ENCODE measurements at regions not wholly inside any gene's neighbourhood (a gene's known extent, or its start where the extent isn't known, plus 50 kb on each side); places are given as distances from the start of the nearest gene placed in this dataset.

DNA sequence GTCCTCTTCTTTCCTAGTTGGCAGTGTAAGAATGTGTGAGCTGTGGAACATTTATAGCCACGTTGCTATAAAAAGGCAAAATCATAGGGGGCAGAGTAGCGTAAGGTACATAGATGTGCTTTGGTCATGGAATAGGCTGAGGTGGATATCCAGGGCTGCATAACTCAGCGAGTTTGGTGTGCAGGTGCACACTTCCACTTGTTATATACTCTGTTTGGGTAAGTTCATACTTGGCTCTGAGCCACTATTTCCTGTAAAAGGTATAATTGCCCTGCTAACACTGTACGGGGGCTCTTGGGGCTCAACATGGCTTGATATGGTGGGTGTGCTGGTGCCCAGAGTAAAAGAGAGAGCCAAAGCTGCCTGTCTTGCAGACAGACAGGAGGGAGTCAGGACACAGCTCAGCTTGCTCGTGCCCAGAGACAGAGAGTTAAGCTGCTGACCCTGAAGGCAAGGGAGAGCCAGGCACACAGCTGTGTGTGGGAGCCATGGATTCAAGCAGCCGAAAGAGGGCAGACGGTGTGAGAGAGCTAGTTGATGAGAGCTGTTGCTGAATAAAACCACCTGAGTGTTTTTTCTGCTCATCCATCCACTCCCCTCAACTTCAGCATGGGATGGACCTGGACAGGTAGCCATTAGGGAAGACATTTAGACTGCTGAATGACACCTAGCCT lies 126.7 kb downstream of the DKK1 start:
- no peak for DNase-seq (ENCODE audit: low read depth)

DNA sequence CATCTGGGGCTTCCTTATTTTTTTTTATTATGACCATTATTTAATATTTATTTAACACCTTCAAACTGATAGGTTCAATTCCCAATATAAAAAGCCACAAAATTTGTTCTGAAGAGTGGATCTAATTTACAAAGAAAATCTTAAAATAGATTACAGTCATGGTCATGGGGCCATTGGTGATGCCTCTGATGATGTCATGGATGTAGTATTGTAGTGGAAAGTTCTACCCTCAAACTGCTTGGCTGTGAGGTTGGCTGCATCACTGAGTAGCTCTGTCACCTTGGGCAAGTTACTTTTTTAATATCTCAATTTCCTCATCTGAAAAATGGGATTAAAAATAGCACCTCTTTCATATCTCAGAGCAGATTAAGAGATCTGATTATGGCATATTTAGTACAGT lies 128.5 kb downstream of the DKK1 start:
- DNase-seq (ENCODE audit: low read depth) = no peak

DNA sequence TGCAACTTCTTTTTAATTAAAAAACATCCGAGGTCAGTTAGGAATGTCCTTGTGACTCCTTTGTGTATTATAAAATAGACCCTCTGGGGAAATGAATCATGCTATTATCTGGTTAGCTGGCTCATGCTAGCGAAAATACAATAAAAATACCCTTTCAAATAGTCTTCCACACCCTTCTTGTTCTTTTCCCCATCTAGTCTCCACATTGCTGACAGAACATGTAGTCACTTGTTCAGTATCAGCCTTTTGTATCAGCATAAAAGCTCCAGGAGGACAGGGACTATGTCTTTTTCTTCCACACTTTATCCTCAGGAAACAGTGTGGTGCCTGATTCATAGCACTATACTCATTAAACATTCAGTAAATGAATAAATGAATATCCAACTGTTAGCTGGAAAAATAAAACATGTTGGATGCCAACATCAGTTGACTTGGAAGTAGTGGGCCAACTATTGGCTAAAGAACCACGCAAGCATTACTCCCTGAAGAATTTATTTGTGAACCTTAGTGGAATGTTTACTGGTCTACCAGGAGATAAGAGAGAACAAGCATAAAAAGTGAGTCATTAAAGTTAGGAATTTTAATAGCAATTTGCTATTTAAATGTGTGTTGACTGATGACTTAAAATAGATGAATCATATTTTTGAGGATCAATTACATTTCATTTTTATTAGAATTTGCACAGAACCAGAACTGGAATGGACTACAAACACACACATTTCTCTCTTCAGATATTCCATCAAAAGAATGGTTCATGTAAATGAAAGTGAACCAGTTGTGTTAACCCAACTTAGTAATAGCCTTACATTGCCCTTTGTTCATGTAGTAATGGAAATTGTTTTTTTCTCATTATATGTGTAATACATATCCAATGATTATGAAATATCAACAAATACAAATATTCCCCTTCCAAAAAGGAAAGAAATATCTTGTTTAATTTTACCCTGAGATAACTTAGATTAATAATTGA lies 129.6 kb downstream of the DKK1 start:
- DNase-seq (ENCODE audit: low read depth) = peak; percentile 46

DNA sequence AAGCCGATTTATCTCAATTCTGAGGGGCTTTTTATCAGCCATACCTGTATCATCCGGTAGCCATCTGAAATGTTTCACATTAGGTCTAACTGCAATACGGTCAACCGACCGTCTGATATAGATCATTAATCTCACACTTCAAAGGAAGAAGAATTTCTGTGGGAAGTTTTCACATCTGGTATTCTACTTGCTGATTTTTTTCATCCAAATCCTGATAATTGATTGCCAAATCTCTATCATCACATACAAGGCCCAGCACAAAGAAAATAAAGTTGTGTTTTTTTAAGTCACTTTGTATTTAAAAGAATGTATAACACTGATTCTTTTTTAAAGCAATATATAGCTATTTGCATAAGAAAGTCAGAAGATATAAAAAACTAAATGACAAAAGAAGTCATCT lies 132.3 kb downstream of the DKK1 start:
- DNase-seq (ENCODE audit: low read depth) = no peak

DNA sequence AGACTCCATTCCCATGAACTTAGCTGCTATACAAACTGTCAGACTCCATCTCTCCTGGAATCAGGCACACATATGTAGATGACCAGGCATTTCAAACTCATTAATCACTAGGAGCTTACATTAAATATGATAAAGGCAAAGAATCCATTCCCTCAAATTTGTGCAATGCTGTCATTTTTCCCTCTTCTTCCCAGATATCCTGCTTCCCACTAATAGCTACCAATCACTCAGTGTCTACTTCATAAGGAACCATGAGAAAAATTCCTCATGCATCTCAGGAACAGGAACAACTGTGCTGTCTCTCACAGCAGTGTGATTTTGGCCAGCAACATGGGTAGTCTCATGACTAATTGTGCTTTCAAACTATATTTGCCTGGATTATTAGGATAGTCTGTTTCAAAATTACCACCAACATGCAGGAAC lies 133.9 kb downstream of the DKK1 start:
- DNase-seq (ENCODE audit: low read depth) = no peak

DNA sequence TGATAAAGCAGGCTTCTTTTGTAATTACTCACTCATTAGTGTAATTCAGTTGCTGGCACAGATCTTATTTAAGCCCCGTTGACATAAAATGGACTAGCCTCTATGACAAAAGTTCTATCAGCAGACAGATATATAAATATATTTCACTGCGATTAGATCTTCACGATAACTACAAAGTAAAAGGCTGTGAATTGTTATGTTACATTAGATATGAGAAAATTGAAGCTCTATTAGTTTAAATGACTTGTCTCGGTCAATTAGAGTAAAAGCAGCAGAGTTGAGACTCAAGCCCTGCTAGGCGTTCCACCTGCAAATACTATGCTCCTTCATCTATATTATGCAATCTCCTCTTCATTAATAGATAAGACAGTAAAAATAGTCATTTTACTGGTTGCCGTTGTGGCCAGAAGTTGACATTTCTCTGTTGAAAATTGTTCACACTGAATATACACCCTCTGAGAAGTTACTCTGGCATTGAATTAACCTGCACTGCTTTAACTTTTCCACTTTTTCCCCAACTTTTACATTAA lies 136.7 kb downstream of the DKK1 start:
- DNase-seq (ENCODE audit: low read depth) = no peak

DNA sequence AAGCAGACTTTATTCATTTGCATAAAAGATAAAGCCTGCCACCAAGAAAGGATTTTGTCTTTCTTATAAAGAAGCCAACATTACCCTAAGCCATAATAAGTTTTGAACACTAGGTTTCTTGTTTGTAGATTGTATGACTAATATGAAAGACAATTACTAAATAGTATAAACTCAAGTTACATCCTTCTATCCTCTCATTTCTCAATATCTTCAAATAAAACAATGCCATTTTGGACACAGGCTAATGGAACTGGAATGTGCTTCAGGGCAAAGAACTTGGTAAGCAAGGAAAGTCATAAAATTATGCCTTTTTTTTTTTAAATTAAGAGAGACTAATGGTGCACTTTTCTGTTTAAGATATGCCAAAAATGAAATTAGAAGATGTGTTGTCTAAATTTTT lies 137.7 kb downstream of the DKK1 start:
- DNase-seq (ENCODE audit: low read depth) = no peak

DNA sequence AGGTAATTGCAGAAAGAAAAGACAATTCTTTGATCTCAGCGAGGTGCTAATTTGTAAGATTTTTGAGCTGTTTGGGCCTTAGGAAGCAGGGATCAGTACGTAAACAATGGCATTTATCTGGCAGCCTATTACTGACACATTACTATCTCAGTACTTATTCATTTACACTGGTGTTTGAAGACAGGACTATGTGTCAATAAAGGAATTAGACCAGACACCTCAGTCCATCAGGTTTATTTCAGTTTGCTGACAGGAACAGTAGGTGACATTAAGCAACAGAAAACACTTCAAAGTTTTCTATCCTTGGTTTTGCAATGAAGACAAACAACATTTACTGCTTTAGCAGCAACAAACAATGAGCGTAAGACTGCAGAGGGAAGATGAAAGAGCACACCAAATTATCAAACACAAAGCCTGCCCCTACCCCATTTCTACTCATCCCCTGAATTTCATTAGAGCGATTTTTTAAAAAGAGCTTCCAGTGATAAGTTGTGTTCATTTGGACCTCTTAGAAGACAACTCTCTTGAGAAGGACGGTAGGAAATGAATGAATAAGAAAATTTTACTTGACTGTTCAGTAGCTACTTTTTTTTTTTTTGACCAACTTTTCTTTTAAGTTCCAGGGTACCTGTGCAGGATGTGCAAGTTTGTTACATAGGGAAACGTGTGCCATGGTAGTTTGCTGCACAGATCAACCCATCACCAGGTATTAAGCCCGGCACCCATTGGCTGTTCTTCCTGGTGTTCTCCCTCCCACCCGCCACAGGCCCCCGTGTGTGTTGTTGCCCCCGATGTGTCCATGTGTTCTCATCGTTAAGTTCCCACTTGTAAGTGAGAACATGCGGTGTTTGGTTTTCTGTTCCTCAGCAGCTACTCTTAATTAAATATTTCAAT lies 138.8 kb downstream of the DKK1 start:
- no peak for DNase-seq (ENCODE audit: low read depth)

DNA sequence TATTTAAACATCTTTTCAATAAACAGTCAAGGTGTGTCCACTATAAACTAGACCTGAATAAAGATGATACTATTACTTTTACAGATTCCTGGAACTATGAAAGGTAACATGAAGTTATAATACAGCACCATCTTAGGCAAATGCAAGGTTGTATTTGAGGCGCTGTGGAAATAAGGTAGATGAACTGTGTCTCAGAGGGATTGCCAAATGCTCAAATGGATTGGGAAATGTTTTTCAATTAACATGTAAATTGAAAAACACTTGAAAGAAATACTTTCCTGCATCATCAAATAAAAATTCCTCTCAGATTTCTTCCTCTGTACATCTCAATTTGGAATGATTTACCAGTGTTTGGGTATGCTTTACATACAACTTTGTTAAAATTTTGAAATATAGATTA lies 139.4 kb downstream of the DKK1 start:
- no peak for DNase-seq (ENCODE audit: low read depth)

DNA sequence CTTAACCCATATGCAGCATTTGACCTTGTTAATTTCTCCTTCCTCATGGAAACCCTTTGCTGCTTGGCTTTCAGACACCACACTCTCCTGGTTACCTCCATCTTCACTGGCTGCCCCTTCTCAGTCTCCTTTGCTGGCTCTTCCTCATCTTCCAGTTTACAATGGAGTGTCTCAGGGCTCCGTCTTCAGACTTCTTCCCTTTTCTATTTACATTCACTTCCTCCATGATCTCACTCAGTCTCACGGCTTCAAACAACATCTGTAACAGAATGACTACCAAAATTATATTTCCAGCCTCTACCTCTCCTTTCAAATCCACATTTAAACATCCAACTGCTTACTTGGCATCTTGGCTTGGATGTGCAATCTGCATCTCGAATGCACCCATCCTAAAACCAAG lies 140.4 kb downstream of the DKK1 start:
- DNase-seq (ENCODE audit: low read depth) = no peak

DNA sequence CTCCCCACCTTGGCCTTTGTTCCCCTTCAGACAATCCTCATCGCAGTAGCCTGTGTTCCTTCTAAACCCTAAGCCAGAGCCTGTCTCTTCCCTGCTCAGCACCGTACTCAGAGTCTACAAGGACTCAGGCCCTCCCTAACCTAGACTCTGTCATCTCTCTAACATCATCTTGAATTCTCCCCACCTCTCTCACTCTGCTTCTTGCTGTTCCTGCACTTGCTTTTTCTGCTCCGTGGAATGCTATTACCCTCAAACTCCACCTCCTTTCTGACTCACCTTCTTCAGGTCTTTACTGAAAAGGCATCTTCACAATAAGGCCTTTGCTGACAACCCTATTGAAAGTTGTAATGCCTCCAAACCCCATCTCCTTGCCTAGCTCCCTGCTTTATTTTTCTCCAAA lies 141.0 kb downstream of the DKK1 start:
- DNase-seq (ENCODE audit: low read depth) = no peak

DNA sequence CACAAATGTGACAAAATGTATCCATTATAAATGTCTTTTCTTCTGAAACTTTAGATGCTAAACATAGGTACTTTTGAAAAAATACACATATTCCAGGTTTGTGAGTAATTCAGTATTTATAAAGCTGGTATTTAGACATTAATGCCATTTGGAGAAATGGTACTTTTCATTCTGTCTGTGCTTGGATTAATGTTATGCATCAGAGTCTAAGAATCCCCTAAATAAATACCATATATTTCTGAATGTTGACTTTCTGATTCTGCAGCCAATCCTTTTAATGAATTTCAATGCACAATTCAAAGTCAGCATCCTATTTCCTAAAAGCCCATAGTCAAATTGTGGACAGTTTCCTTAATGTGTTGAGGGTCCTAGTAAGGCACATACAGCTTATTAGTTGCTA lies 145.0 kb downstream of the DKK1 start:
- no peak for DNase-seq (ENCODE audit: low read depth)

DNA sequence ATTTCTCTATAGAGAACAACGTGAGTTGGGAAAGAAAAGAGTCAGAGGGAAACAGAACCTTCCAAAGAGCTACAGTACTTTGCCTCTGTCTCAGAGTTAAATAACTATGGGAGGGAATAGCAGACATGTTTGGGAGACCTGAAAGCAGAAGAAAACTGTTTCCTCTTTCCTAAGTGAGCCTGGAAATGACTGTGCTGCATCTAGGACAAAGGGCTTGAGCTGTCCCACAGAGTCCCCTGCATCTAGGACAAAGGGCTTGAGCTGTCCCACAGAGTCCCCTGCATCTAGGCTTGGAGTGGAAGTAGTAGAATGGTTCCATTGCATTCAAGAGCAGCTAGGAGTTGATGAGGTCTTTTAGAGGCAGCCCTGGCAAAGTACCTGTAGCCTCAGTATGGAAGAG lies 149.7 kb downstream of the DKK1 start:
- no peak for DNase-seq (ENCODE audit: low read depth)

DNA sequence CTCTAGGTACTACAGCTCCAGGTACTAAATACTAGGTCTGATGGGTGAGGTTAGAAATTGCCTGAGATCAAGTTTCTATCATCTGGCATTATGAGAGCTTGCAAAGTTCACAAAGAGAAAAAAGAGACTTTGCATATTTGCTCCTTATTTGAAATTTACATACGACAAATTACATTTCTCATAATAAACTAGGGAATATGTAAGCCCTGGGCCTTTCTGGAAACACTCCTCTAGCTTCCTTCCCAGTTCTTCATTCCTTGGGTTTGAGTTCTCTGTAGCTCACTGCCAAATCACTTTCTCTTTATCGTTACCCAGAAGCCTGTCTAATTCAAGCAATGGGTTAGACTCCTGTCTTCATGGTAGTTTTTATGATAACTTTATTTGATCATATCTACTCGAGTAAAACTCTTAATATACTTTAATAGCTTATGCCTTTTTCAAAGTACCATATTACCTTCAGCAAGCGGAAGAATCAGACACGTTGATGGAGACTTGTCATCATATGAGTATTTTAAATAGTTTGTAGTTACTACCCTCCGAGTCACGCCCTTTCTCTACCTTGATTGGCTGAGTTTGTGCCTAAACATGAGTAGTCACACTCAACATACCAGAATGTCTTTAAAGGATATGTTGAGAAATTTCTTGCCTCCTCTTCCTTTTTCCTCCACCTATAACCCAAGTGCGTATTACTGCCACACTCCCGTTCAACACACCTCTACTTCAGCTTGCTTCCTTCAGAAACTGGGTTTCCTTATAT lies 150.5 kb downstream of the DKK1 start:
- no peak for DNase-seq (ENCODE audit: low read depth)

DNA sequence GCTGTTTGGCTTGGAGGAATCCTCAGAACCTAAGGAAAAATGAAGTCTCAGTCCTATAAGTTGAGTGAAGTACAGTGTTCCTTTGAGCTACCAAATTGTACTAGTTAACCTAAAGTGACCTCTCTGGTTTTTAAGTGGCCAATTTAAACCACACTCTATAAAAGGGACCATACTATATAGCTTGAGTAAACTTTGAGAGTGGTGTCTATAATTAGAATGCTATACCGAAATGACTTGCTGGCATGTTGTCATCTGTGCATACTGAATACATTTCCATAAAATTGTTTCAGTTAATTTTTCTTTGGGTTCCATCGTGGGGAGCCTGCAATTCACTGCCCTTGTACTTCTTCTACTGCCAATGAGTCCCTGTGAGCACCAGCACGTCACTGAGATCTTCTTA lies 151.1 kb downstream of the DKK1 start:
- DNase-seq (ENCODE audit: low read depth) = no peak

DNA sequence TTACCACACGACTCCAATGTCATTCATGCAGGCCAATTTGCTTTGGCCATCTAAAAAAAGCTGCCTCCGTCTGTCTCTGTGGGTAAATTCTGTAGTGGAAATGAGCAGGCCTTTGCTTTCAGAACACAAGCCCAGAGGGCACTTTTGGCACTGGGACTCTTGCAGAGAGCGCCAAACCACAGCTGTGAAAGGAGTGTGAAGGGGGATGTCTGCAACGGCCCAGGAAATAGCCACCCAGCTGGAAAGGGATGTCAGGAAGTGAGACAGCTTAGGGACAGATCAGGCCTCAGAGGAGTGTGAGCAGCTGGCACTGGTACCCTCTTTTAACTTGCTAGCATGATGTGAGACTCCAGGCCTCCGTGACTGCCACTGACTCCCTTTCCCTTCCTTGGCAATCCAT lies 152.4 kb downstream of the DKK1 start:
- DNase-seq (ENCODE audit: low read depth) = no peak

DNA sequence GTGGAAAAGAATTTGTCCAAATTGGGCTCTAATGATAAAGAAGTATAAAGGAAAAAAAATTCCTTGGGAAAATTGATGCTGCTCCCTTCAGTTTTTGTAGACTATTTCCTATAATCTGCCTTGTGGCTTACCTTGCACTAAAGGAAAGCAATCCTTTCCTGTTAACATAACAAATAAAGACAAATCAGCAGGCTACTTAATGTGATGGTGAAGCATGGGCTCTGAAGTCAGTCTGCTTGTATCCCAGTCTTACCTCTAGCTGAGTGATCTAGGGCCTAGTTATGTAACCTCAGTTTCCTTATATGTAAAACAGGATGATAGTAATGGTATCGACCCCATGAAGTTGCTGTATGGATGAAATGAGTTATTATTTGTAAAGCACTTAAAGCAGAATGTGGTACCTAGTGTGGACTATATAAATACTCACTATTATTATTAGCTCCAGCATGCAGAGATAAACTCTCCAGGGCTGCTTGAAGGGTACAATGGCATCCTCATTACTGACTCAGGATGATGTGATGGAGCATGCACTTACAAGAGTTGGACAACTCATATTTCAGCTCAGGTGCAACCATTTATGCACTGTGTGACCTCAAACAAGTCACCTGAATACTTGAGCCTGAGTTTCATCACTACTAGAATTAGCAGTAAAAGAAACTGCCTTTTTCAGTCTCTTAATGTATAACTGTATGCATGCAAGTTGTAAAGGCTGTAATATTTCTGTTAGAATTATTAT lies 156.1 kb downstream of the DKK1 start:
- DNase-seq (ENCODE audit: low read depth) = no peak

DNA sequence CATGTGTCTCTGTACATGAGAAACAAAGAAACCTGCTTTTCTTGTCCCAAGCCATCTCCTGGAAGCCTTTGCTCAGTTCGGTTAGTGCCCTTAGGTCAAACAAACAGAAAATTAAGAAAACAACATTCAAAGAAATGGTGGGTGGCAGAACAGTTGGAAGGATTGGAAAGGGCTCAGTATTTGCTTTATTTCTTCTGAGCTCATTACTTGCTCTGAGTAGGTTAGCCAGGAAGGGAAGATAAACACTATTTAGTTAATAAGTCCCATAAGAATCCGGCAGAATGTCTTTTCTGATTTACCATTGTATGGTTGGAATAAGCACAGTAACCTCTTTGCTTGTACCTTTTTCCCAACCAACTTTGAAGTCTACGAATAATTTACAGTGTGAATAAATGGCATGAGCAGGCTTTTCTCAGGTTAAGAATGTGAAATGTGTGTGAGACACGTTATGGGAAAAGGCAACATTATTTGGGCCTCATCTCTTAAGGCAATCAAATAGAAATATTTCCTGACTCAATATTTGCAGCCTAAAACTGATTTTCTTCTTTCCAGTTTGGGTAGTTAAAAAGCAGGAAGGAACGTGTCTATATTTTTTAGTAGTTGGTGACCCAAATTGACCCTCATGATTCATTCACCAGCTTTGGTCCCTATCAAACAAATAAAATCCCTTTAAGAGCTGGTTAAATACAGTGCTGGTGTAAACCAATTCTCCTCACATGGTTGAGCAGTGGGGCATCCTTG lies 158.5 kb downstream of the DKK1 start:
- no peak for DNase-seq (ENCODE audit: low read depth)

DNA sequence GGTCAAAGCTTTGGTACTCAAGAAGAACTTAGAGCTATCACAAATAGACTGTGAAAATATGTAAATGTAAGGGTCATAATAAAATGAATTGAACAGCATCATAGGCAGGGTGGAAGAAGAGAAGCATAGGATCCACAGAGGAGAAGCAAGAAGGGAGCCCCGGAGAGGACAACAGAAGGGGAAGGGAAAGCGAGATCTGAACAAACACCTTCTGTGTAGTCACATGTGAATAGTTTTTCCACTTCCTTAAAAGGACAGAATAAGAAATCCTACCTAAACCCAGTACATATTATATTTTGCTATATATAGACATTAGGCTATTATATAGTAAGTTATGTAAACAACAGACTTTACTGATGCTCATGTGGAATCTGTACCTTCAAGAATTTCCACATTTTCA lies 160.2 kb downstream of the DKK1 start:
- no peak for DNase-seq (ENCODE audit: low read depth)

DNA sequence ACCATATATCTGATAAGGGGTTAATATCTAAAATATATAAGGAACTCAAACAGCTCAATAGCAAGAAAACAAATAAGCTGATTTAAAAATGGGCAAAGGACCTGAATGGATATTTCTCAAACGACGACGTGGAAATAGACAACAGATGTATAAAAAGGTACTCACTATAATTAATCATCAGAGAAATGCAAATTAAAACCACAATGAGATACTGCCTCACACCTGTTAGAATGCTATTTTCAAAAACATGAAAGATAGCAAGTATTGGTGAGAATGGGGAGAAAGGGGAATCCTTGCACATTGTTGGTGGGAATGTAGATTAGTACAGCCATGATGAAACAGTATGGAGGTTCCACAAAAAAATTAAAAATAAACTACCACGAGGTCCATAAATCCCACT lies 163.2 kb downstream of the DKK1 start:
- no peak for DNase-seq (ENCODE audit: low read depth)

Data from HS-27A (cell line).